ENCODE measurements at regions not wholly inside any gene's neighbourhood (a gene's known extent, or its start where the extent isn't known, plus 50 kb on each side); places are given as distances from the start of the nearest gene placed in this dataset.

DNA sequence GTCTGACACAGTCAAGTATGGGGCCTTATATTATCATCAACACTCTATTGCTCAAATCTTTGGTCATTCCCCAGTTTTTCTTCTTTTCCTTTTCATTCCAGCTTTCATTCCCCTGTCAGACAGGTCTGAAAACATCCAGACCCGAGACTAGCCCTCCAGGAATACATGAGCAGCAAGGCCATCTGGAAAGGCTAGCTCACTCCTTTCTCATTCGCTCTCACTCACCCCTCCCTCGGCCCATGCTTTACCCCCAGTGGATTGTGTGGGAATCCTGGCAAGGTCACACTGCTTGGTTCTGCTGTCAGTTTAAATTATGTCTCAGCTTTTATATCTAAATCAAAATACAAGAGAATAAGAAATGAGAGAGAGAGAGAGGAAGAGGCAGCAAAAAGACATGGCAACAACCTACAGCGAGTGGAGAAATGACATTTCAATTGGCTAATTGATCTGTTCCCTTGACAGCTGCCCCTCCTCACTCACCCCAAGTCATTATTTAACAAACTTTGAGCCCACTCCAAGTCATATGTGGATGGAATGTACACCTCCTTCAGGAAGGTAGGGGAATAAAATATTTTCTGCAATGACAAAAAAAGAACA lies 962.2 kb downstream of the TUSC7 start:
- Histone ChIP-seq H3K4ac (ENCODE audit: low read depth, low read length) (no peak overlapping the region), H3K36me3 (ENCODE audit: control insufficient read depth, insufficient read depth, low read length) (no peaks in the 10 kb centered on the region), H3K79me2 (ENCODE audit: control insufficient read depth, insufficient read depth, low read length) (no peaks in the 10 kb centered on the region), H2BK15ac (replicated peaks; ENCODE audit: low read depth) (no peak overlapping the region), H2AK5ac (ENCODE audit: low read length) (no peak overlapping the region), H4K5ac (ENCODE audit: low read length) (no peak overlapping the region), H3K18ac (ENCODE audit: low read length) (no peak overlapping the region), H3K23ac (ENCODE audit: low read length) (no peak overlapping the region), H2BK120ac (ENCODE audit: low read depth, low read length) (no peak overlapping the region), H3K4me2 (ENCODE audit: low read length) (no peak overlapping the region), H2BK5ac (ENCODE audit: low read length) (no peak overlapping the region), H4K8ac (ENCODE audit: low read depth, low read length) (no peak overlapping the region), H3K9ac (ENCODE audit: low read length) (no peak overlapping the region), H3K4me1 (ENCODE audit: control insufficient read depth, low read depth, low read length) (no peaks in the 10 kb centered on the region), H3K27me3 (ENCODE audit: insufficient read depth, low read length, poor library complexity) (no peaks in the 10 kb centered on the region), H3K4me3 (ENCODE audit: low read length) (no peak overlapping the region), H3K79me1 (ENCODE audit: low read length) (no peaks in the 10 kb centered on the region), H3K27ac (ENCODE audit: low read depth, low read length) (no peak overlapping the region), H3K56ac (ENCODE audit: low read length) (no peak overlapping the region)
- WGBS (ENCODE audit: extremely low coverage, insufficient coverage, low lambda C conversion rate), result no CpG with 5 or more reads among the region's 4 CpGs
- DNase-seq, result no peak

DNA sequence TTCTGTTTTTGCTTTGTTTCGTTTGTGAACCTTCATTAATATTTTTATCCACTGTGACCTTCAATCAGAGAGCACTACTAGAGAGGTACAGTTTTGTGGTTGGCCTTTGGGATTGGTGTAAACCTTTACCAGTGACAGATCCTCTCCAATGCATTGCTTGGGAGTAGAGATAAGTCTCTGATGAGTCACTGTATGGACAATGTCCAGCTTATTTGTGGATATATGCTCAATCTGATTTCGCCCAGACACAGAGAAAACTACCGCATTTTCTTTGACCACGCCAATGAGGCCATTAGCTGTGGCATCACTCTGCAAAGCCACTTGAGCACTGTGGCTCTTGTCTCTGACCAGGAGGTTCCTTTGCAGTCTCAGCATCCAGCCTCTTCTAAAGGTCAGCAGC lies 964.7 kb downstream of the TUSC7 start:
- Histone ChIP-seq H3K79me2 (ENCODE audit: control insufficient read depth, insufficient read depth, low read length) (no peaks in the 10 kb centered on the region), H3K4me1 (ENCODE audit: control insufficient read depth, low read depth, low read length) (no peaks in the 10 kb centered on the region), H3K18ac (ENCODE audit: low read length) (no peak overlapping the region), H3K27me3 (ENCODE audit: insufficient read depth, low read length, poor library complexity) (no peaks in the 10 kb centered on the region), H3K4me3 (ENCODE audit: low read length) (no peak overlapping the region), H3K9ac (ENCODE audit: low read length) (no peak overlapping the region), H2AK5ac (ENCODE audit: low read length) (no peak overlapping the region), H2BK5ac (ENCODE audit: low read length) (no peak overlapping the region), H3K27ac (ENCODE audit: low read depth, low read length) (no peak overlapping the region), H3K4me2 (ENCODE audit: low read length) (no peak overlapping the region), H3K23ac (ENCODE audit: low read length) (no peak overlapping the region), H2BK15ac (replicated peaks; ENCODE audit: low read depth) (no peak overlapping the region), H3K4ac (ENCODE audit: low read depth, low read length) (no peak overlapping the region), H4K5ac (ENCODE audit: low read length) (no peak overlapping the region), H3K56ac (ENCODE audit: low read length) (no peak overlapping the region), H4K8ac (ENCODE audit: low read depth, low read length) (no peak overlapping the region), H2BK120ac (ENCODE audit: low read depth, low read length) (no peak overlapping the region), H3K79me1 (ENCODE audit: low read length) (no peaks in the 10 kb centered on the region), H3K36me3 (ENCODE audit: control insufficient read depth, insufficient read depth, low read length) (no peaks in the 10 kb centered on the region)
- WGBS (ENCODE audit: extremely low coverage, insufficient coverage, low lambda C conversion rate), result no CpG with 5 or more reads among the region's 4 CpGs
- no peak for DNase-seq

DNA sequence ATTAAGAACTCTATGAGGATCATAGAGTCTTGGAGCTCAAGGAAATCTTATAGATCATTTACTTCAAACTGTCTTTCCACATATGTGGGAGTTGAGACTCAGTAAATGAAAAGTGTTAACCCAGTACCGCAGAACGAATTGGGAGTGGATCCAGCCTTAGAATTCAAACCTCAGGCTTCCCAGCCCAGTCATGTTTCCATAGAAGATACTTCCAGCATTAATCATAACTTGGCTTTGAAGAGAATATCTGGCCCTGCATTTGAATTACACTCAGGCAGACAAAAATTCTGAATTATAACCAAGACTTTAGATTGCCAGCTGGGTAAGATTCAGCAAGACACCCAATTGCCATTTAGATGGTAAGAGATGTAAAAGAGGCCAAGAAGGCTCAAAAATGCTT lies 972.0 kb downstream of the TUSC7 start:
- Histone ChIP-seq H3K4me2 (ENCODE audit: low read length) (no peak overlapping the region), H2BK5ac (ENCODE audit: low read length) (no peak overlapping the region), H2BK15ac (replicated peaks; ENCODE audit: low read depth) (no peak overlapping the region), H3K79me1 (ENCODE audit: low read length) (no peaks in the 10 kb centered on the region), H4K5ac (ENCODE audit: low read length) (no peak overlapping the region), H3K4me1 (ENCODE audit: control insufficient read depth, low read depth, low read length) (no peaks in the 10 kb centered on the region), H3K4ac (ENCODE audit: low read depth, low read length) (no peak overlapping the region), H3K4me3 (ENCODE audit: low read length) (no peak overlapping the region), H3K23ac (ENCODE audit: low read length) (no peak overlapping the region), H4K8ac (ENCODE audit: low read depth, low read length) (no peak overlapping the region), H3K9ac (ENCODE audit: low read length) (no peak overlapping the region), H3K79me2 (ENCODE audit: control insufficient read depth, insufficient read depth, low read length) (no peaks in the 10 kb centered on the region), H3K27ac (ENCODE audit: low read depth, low read length) (no peak overlapping the region), H3K18ac (ENCODE audit: low read length) (no peak overlapping the region), H3K36me3 (ENCODE audit: control insufficient read depth, insufficient read depth, low read length) (no peaks in the 10 kb centered on the region), H2BK120ac (ENCODE audit: low read depth, low read length) (no peak overlapping the region), H3K27me3 (ENCODE audit: insufficient read depth, low read length, poor library complexity) (no peaks in the 10 kb centered on the region), H3K56ac (ENCODE audit: low read length) (no peak overlapping the region), H2AK5ac (ENCODE audit: low read length) (no peak overlapping the region)
- DNase-seq, result no peak
- WGBS (ENCODE audit: extremely low coverage, insufficient coverage, low lambda C conversion rate), result no CpG with 5 or more reads among the region's 2 CpGs

DNA sequence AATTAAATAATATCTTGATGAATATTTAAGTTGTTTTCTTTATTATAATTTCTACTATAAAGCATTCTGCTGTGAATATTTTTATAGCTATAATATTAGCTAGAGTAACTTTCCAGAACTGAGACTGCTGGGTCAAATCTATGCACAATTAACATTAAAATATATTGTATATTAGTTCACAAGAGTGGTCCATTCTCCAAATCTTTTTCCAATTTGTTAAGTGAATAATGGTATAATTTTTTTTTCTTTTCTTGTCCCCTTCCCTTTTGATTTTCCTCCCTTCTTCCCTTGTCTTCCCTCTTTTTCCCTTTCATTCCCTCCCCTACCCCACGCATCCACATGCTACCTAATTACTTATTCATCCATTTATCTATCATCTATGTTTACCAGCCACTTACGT lies 977.5 kb downstream of the TUSC7 start:
- no peak overlapping the region for H2BK120ac ChIP-seq (ENCODE audit: low read depth, low read length)
- no peak overlapping the region for H2BK15ac ChIP-seq (replicated peaks; ENCODE audit: low read depth)
- H2AK5ac ChIP-seq (ENCODE audit: low read length), result no peak overlapping the region
- WGBS (ENCODE audit: extremely low coverage, insufficient coverage, low lambda C conversion rate), result 100% methylated on average over 2 of the region's 2 CpGs
- no peak for DNase-seq
- no peak overlapping the region for H3K56ac ChIP-seq (ENCODE audit: low read length)
- no peak overlapping the region for H3K23ac ChIP-seq (ENCODE audit: low read length)
- no peak overlapping the region for H3K4me2 ChIP-seq (ENCODE audit: low read length)
- no peak overlapping the region for H3K18ac ChIP-seq (ENCODE audit: low read length)
- H3K27me3 ChIP-seq (ENCODE audit: insufficient read depth, low read length, poor library complexity), result no peaks in the 10 kb centered on the region
- H3K79me2 ChIP-seq (ENCODE audit: control insufficient read depth, insufficient read depth, low read length), result no peaks in the 10 kb centered on the region
- no peaks in the 10 kb centered on the region for H3K79me1 ChIP-seq (ENCODE audit: low read length)
- H3K4ac ChIP-seq (ENCODE audit: low read depth, low read length), result no peak overlapping the region
- H3K4me1 ChIP-seq (ENCODE audit: control insufficient read depth, low read depth, low read length), result no peaks in the 10 kb centered on the region
- H3K36me3 ChIP-seq (ENCODE audit: control insufficient read depth, insufficient read depth, low read length), result no peaks in the 10 kb centered on the region
- H4K5ac ChIP-seq (ENCODE audit: low read length), result no peak overlapping the region
- no peak overlapping the region for H3K27ac ChIP-seq (ENCODE audit: low read depth, low read length)
- no peak overlapping the region for H3K9ac ChIP-seq (ENCODE audit: low read length)
- H4K8ac ChIP-seq (ENCODE audit: low read depth, low read length), result no peak overlapping the region
- H2BK5ac ChIP-seq (ENCODE audit: low read length), result no peak overlapping the region
- no peak overlapping the region for H3K4me3 ChIP-seq (ENCODE audit: low read length)

DNA sequence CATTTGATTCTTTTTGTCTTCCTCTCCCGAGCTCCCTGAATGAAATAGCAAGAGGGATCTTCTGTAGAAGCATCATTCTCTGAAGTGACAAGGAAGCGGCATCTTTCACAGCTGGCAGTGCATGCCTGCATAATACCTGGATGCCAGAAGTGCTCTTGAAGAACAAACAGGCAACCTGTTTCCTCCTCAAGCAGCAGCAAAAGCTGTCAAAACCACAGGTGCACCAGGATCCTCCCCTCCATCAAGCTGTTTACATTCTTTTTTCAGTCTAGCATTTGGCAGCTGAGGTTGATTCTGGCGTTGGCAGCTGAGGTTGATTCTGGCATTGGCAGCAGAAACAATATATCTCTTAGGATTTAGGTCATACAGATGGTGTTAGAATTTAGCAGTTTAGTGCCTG lies 979.0 kb downstream of the TUSC7 start:
- Histone ChIP-seq H3K79me1 (ENCODE audit: low read length) (no peaks in the 10 kb centered on the region), H3K79me2 (ENCODE audit: control insufficient read depth, insufficient read depth, low read length) (no peaks in the 10 kb centered on the region), H3K18ac (ENCODE audit: low read length) (no peak overlapping the region), H3K4ac (ENCODE audit: low read depth, low read length) (no peak overlapping the region), H4K5ac (ENCODE audit: low read length) (no peak overlapping the region), H2BK5ac (ENCODE audit: low read length) (no peak overlapping the region), H2BK120ac (ENCODE audit: low read depth, low read length) (no peak overlapping the region), H3K4me1 (ENCODE audit: control insufficient read depth, low read depth, low read length) (no peaks in the 10 kb centered on the region), H3K4me3 (ENCODE audit: low read length) (no peak overlapping the region), H4K8ac (ENCODE audit: low read depth, low read length) (no peak overlapping the region), H3K56ac (ENCODE audit: low read length) (no peak overlapping the region), H3K27me3 (ENCODE audit: insufficient read depth, low read length, poor library complexity) (no peaks in the 10 kb centered on the region), H3K4me2 (ENCODE audit: low read length) (no peak overlapping the region), H3K27ac (ENCODE audit: low read depth, low read length) (no peak overlapping the region), H3K9ac (ENCODE audit: low read length) (no peak overlapping the region), H2AK5ac (ENCODE audit: low read length) (no peak overlapping the region), H3K36me3 (ENCODE audit: control insufficient read depth, insufficient read depth, low read length) (no peaks in the 10 kb centered on the region), H2BK15ac (replicated peaks; ENCODE audit: low read depth) (no peak overlapping the region), H3K23ac (ENCODE audit: low read length) (no peak overlapping the region)
- DNase-seq, result no peak
- no CpG with 5 or more reads among the region's 3 CpGs for WGBS (ENCODE audit: extremely low coverage, insufficient coverage, low lambda C conversion rate)

DNA sequence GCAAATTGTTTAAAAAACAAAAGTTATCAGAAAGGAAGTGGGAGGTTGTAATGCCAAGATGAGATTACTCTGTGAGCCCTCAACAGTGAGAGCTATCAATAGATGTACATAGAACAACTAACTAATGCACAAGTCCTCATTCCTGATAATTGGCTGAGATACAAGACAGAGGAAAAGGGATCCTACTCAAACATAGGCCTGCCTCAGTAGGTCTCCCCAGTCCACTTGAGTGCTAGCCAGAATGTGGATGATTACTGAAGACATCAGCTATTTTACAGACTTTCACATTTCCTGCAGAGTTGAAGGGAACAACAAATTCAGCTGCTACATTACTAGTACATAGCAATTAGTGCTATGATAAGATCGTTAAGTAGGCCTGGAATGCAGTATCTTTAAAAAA lies 981.9 kb downstream of the TUSC7 start:
- no peaks in the 10 kb centered on the region for H3K4me1 ChIP-seq (ENCODE audit: control insufficient read depth, low read depth, low read length)
- H3K27ac ChIP-seq (ENCODE audit: low read depth, low read length), result no peak overlapping the region
- H3K79me2 ChIP-seq (ENCODE audit: control insufficient read depth, insufficient read depth, low read length), result no peaks in the 10 kb centered on the region
- H3K79me1 ChIP-seq (ENCODE audit: low read length), result no peaks in the 10 kb centered on the region
- no CpG with 5 or more reads among the region's 1 CpG for WGBS (ENCODE audit: extremely low coverage, insufficient coverage, low lambda C conversion rate)
- no peak overlapping the region for H2BK15ac ChIP-seq (replicated peaks; ENCODE audit: low read depth)
- H3K23ac ChIP-seq (ENCODE audit: low read length), result no peak overlapping the region
- no peak overlapping the region for H2BK120ac ChIP-seq (ENCODE audit: low read depth, low read length)
- H4K8ac ChIP-seq (ENCODE audit: low read depth, low read length), result no peak overlapping the region
- H3K56ac ChIP-seq (ENCODE audit: low read length), result no peak overlapping the region
- no peak for DNase-seq
- no peak overlapping the region for H2AK5ac ChIP-seq (ENCODE audit: low read length)
- H3K4me2 ChIP-seq (ENCODE audit: low read length), result no peak overlapping the region
- no peak overlapping the region for H3K4ac ChIP-seq (ENCODE audit: low read depth, low read length)
- H4K5ac ChIP-seq (ENCODE audit: low read length), result no peak overlapping the region
- no peaks in the 10 kb centered on the region for H3K27me3 ChIP-seq (ENCODE audit: insufficient read depth, low read length, poor library complexity)
- H2BK5ac ChIP-seq (ENCODE audit: low read length), result no peak overlapping the region
- no peak overlapping the region for H3K9ac ChIP-seq (ENCODE audit: low read length)
- H3K18ac ChIP-seq (ENCODE audit: low read length), result no peak overlapping the region
- H3K36me3 ChIP-seq (ENCODE audit: control insufficient read depth, insufficient read depth, low read length), result no peaks in the 10 kb centered on the region
- H3K4me3 ChIP-seq (ENCODE audit: low read length), result no peak overlapping the region

All from mesendoderm (in vitro differentiated cells).